Body of pancreas (tissue), 4 donors: ENCODE measurements at regions not wholly inside any gene's neighbourhood (a gene's known extent, or its start where the extent isn't known, plus 50 kb on each side); places are given as distances from the start of the nearest gene placed in this dataset.

Experiments
- CTCF ChIP-seq, 7 experiments: fragments of 450-650 bp in 4 of 7; fragments of 200-600 bp in 3 of 7; sonication (generic) in 3 of 7; IDR thresholded peaks; one replicate each; pipeline ENCODE4 v1.5.1; 2016 to 2019; ENCODE audit warnings: antibody characterized with exemption in 7 of 7
- POLR2A ChIP-seq, 3 donors: fragments of 450-650 bp; IDR thresholded peaks; one replicate each; pipeline ENCODE4 v1.6.1; 2016; ENCODE audit warnings: antibody characterized with exemption in 3 of 3, mild to moderate bottlenecking in 2 of 3

GRCh38 chr14:97331526-97331925, 534.3 kb downstream of the VRK1 start:
- no peak for TF ChIP-seq CTCF (IDR thresholded peaks at IDR 0.05)
- TF ChIP-seq POLR2A (IDR thresholded peaks at IDR 0.05) = no peak
